ENCODE measurements at regions not wholly inside any gene's neighbourhood (a gene's known extent, or its start where the extent isn't known, plus 50 kb on each side); places are given as distances from the start of the nearest gene placed in this dataset.

GRCh38 chr3:150124142-150124541, 153.4 kb upstream of the PFN2 start:
- no peak for TF ChIP-seq POLR2A (IDR thresholded peaks at IDR 0.05; ENCODE audit: low read depth, low read length)
- no peak for TF ChIP-seq POLR2AphosphoS5 (IDR thresholded peaks at IDR 0.05; ENCODE audit: low read depth, low read length)

All from GM12892 (cell line).